BLaER1 treated with 17β-estradiol and CSF1 and Interleukin-3, amounts not matched to agents 10 nM and 100 nM (cell line): ENCODE measurements at regions not wholly inside any gene's neighbourhood (a gene's known extent, or its start where the extent isn't known, plus 50 kb on each side); places are given as distances from the start of the nearest gene placed in this dataset.
A peak's percentile ranks its signal among the peaks of the same experiment; 100 is the strongest.

Source experiments
- H3K27ac ChIP-seq, 11 experiments: shearing (Covaris generic); formaldehyde crosslinking; 2 replicates each; pipeline ENCODE4 v1.8.1; 2022
- H3K27me3 ChIP-seq, 11 experiments: shearing (Covaris generic); formaldehyde crosslinking; 2 replicates each; pipeline ENCODE4 v1.8.1; 2022
- H3K36me3 ChIP-seq, 11 experiments: shearing (Covaris generic); formaldehyde crosslinking; 2 replicates each; pipeline ENCODE4 v1.8.1; 2022
- H3K4me1 ChIP-seq, 10 experiments: shearing (Covaris generic); formaldehyde crosslinking; 2 replicates each; pipeline ENCODE4 v1.8.1; 2022
- H3K4me2 ChIP-seq, 11 experiments: shearing (Covaris generic); formaldehyde crosslinking; 2 replicates each; pipeline ENCODE4 v1.8.1; 2022
- H3K4me3 ChIP-seq, 10 experiments: shearing (Covaris generic); formaldehyde crosslinking; 2 replicates each; pipeline ENCODE4 v1.8.1; 2022
- H3K9ac ChIP-seq, 11 experiments: shearing (Covaris generic); formaldehyde crosslinking; 2 replicates each; pipeline ENCODE4 v1.8.1; 2022
- H3K9me3 ChIP-seq, 11 experiments: shearing (Covaris generic); formaldehyde crosslinking; replicated peaks in 1 of 11; 2 replicates each; pipeline ENCODE4 v1.8.1; 2022
- H4K20me1 ChIP-seq, 11 experiments: shearing (Covaris generic); formaldehyde crosslinking; 2 replicates each; pipeline ENCODE4 v1.8.1; 2022
- Cebpa-rat ChIP-seq, 11 experiments: shearing (Covaris generic); IDR thresholded peaks; 2 replicates each; pipeline ENCODE4 v1.8.1; 2022

DNA sequence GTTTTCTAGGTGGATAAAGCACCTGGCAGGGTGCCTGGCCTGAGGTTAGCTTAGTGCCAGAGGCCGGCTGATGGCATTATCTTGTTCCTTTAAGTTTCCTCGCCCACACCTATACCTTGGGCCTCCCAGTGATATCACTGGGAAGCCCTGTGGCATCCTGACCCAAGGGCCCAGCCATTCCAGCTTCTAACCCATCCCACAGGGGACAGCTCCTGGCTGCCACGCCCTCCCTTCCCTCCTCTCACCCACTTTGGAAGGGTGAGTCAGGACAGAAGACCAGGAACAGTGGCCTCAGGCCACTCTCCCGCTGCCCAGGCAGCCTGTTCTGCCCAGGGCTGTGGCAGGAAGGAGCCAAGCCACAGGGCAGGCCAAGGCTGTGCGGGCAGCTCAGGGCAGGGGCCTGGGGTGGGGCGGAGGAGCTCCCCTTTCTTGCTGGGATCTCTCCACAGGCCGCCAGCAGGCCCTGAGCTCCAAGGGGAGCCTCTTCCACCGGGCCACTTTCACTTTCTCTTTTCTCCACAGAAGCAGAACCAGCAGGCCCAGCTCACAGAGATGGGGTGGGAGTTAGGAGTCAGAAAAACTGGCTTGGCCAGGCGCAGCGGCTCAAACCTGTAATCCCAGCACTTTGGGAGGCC is 75.1 kb downstream of the IRF2BPL start:
- Histone ChIP-seq H3K27me3 (peaks cover 0 to under 1% (median 0%) of the 10 kb centered on the region in 11 experiments; a peak in 1 of 22 replicates), H3K4me1 (peaks cover 71 to 96% (median 85%) of the 10 kb centered on the region in 10 experiments), H3K9me3 (no peaks in the 10 kb centered on the region), H3K4me3 (peak overlapping the region in 6 of 10 experiments; percentile 29 to 47 (median 38); a peak in 13 of 20 replicates), H3K9ac (peak overlapping the region; percentile 83 to 98 (median 93)), H3K36me3 (no peaks in the 10 kb centered on the region), H3K27ac (peak overlapping the region; percentile 88 to 100 (median 99)), H4K20me1 (no peaks in the 10 kb centered on the region), H3K4me2 (peak overlapping the region; percentile 82 to 97 (median 93))
- no peak for TF ChIP-seq Cebpa-rat (IDR thresholded peaks at IDR 0.05)

- H3K36me3 ChIP-seq, result no peaks in the 10 kb centered on the region
- no peaks in the 10 kb centered on the region for H3K9me3 ChIP-seq
- H3K4me1 ChIP-seq, result peaks cover 69 to 99% (median 89%) of the 10 kb centered on the region in 10 experiments
- H3K27me3 ChIP-seq, result no peaks in the 10 kb centered on the region
- peak overlapping the region in 10 of 11 experiments; percentile 2 to 71 (median 48); a peak in 15 of 22 replicates for H3K27ac ChIP-seq
- H3K4me3 ChIP-seq, result no peak overlapping the region
- peak overlapping the region; percentile 10 to 96 (median 68); a peak in 21 of 22 replicates for H3K4me2 ChIP-seq
- no peaks in the 10 kb centered on the region for H4K20me1 ChIP-seq
- TF ChIP-seq Cebpa-rat (IDR thresholded peaks at IDR 0.05), result no peak
- H3K9ac ChIP-seq, result peak overlapping the region in 3 of 11 experiments; percentile 19 to 24 (median 22); a peak in 2 of 22 replicates
Observed at GRCh38 chr14:76951166-76951565, 77.3 kb downstream of the IRF2BPL start.

DNA sequence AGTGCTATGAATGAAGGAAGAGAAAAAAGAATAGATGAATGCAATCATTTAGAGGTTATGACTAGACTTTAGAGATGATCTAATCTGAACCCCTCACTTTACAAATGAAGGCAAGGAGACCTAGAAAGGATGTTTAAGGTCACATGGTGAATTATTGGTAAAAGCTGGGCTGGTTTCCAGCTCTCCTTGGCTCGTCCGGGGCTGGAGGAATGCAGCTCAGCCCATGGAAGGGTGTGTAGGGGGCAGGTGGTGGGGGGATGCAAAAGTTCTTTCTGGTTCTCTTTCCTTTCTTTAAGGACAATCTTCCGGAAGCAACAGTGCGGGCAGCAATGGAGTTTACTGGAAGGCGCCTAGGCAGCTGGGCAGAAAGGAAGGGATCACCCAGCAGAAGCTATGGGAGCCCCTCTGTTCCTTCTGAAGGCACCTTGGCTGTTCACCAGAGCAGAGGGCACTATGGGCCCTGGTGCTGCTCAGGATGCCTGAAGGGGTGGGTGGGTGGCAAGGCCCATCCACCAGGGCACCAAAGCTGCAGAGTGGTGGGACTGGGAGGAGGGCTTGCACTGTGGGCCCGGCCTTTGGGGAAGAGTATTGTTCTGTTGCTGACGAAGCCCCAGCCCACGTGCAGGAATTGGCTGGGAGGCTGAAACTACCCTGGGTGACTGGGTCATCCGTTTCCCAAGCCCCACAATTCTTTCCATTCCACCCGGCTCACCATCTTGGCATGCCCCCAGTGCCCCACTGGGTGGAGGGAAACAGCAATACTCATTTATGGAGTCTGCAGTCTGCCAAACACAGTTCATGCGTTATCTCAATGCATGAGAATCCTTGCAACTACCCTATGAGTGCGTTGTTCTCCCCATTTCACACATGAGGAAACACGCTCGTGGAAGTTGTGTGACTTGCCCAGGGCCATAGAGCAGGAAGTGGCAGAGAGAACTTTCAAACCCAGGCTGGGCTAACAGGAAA is 78.2 kb downstream of the IRF2BPL start:
- Histone ChIP-seq H3K4me1 (peaks cover 61 to 96% (median 83%) of the 10 kb centered on the region in 10 experiments), H4K20me1 (no peaks in the 10 kb centered on the region), H3K36me3 (no peaks in the 10 kb centered on the region), H3K27ac (peak overlapping the region in 10 of 11 experiments; percentile 2 to 71 (median 48); a peak in 15 of 22 replicates), H3K9me3 (no peaks in the 10 kb centered on the region), H3K9ac (peak overlapping the region in 3 of 11 experiments; percentile 4 to 24 (median 19); a peak in 1 of 22 replicates), H3K4me3 (no peak overlapping the region), H3K4me2 (peak overlapping the region; percentile 10 to 96 (median 68); a peak in 21 of 22 replicates), H3K27me3 (no peaks in the 10 kb centered on the region)
- TF ChIP-seq Cebpa-rat (IDR thresholded peaks at IDR 0.05), result no peak

DNA sequence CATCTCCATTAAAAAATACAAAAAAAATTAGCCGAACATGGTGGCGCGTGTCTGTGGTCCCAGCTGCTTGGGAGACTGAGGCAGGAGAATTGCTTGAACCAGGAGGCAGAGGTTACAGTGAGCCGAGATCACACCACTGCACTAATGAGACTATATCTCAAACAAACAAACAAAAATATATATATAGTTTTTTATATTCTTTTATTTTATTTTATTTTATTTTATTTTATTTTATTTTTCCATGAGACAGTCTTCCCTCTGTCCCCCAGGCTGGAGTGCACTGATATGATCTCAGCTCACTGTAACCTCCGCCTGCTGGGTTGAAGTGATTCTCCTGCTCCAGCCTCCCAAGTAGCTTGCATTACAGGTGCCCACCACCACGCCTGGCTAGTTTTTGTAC is 79.5 kb downstream of the IRF2BPL start:
- H3K9ac ChIP-seq, result 0 out of 22 replicates have a peak overlapping the region, but pooled peaks of 1 of the 11 experiments have one; percentile 57
- no peaks in the 10 kb centered on the region for H3K36me3 ChIP-seq
- H3K4me3 ChIP-seq, result no peak overlapping the region

GRCh38 chr14:76948213-76948947 is 80.1 kb downstream of the IRF2BPL start:
- Histone ChIP-seq H3K36me3 (no peaks in the 10 kb centered on the region), H3K4me1 (peaks cover 41 to 80% (median 64%) of the 10 kb centered on the region in 10 experiments), H3K27me3 (no peaks in the 10 kb centered on the region), H3K9me3 (no peaks in the 10 kb centered on the region), H3K9ac (peak overlapping the region in 10 of 11 experiments; percentile 22 to 66 (median 56); a peak in 14 of 22 replicates), H3K4me2 (peak overlapping the region; percentile 49 to 92 (median 84)), H3K27ac (peak overlapping the region in 9 of 11 experiments; percentile 5 to 75 (median 68); a peak in 15 of 22 replicates), H3K4me3 (no peak overlapping the region), H4K20me1 (no peaks in the 10 kb centered on the region)
- no peak for TF ChIP-seq Cebpa-rat (IDR thresholded peaks at IDR 0.05)

More for the DNA sequence above, 79.5 kb downstream of the IRF2BPL start:
- Histone ChIP-seq H3K4me2 (peak overlapping the region in 10 of 11 experiments; percentile 68 to 92 (median 84); a peak in 10 of 22 replicates), H3K9me3 (no peaks in the 10 kb centered on the region), H4K20me1 (no peaks in the 10 kb centered on the region), H3K4me1 (peaks cover 47 to 86% (median 70%) of the 10 kb centered on the region in 10 experiments), H3K27me3 (no peaks in the 10 kb centered on the region), H3K27ac (peak overlapping the region in 3 of 11 experiments; percentile 42 to 73 (median 70); a peak in 2 of 22 replicates)
- TF ChIP-seq Cebpa-rat (IDR thresholded peaks at IDR 0.05), result no peak

- Histone ChIP-seq H3K4me3 (no peak overlapping the region), H4K20me1 (no peaks in the 10 kb centered on the region), H3K36me3 (no peaks in the 10 kb centered on the region), H3K27ac (peak overlapping the region; percentile 5 to 75 (median 62); a peak in 18 of 22 replicates), H3K9ac (peak overlapping the region; percentile 20 to 66 (median 55); a peak in 16 of 22 replicates), H3K27me3 (no peaks in the 10 kb centered on the region), H3K4me1 (peaks cover 41 to 79% (median 60%) of the 10 kb centered on the region in 10 experiments), H3K9me3 (no peaks in the 10 kb centered on the region), H3K4me2 (peak overlapping the region; percentile 49 to 92 (median 84))
- TF ChIP-seq Cebpa-rat (IDR thresholded peaks at IDR 0.05), result no peak
Observed at GRCh38 chr14:76947838-76948184, 80.7 kb downstream of the IRF2BPL start.

DNA sequence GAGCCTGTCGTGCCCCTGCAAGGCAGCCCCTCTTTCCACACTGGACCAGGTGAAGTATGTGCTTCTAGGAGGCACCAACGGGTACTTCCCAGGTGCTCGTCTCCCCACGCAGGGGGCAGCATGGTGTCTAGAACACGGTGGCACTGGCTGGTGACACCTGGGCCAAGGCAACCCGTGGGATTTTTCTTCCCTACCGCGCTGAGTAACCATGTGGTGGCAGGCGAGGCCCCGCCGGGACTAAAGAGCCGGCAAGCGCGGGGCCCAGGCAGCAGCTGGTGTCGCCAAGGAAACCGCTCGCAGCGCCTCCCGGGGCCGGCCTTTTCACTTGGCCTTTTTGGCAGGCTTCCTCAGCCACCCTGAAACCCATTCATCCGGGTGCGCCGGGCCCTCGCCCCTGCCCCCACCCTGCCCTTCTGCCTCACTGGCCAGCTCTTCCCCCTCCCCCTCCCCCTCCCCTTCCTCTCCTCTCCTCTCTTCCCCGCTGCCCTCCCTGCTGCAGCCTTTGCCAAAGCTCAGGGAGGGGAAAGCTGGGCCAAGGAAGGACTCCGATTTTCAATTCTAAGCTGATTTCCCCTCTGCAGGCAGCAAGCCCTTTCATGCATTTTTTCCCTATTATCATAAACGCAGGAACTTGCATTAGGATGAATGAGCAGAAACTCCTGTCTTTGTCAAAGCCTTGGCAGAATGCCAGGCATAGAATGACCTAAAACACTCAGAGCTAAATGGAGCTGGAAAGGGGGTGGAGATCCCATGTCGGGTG is 81.2 kb downstream of the IRF2BPL start:
- peak overlapping the region; percentile 49 to 92 (median 84) for H3K4me2 ChIP-seq
- peak overlapping the region; percentile 34 to 75 (median 63); a peak in 20 of 22 replicates for H3K27ac ChIP-seq
- no peaks in the 10 kb centered on the region for H3K9me3 ChIP-seq
- H3K9ac ChIP-seq, result peak overlapping the region; percentile 43 to 67 (median 59); a peak in 21 of 22 replicates
- H3K27me3 ChIP-seq, result no peaks in the 10 kb centered on the region
- no peak for TF ChIP-seq Cebpa-rat (IDR thresholded peaks at IDR 0.05)
- H4K20me1 ChIP-seq, result no peaks in the 10 kb centered on the region
- H3K4me3 ChIP-seq, result peak overlapping the region in 1 of 10 experiments; percentile 27; a peak in 1 of 20 replicates
- H3K36me3 ChIP-seq, result no peaks in the 10 kb centered on the region
- peaks cover 43 to 79% (median 59%) of the 10 kb centered on the region in 10 experiments for H3K4me1 ChIP-seq
